ENCODE measurements at regions not wholly inside any gene's neighbourhood (a gene's known extent, or its start where the extent isn't known, plus 50 kb on each side); places are given as distances from the start of the nearest gene placed in this dataset.

GRCh38 chr9:95368377-95369160 lies 51.1 kb upstream of the FANCC start:
- TF ChIP-seq EP300 (IDR thresholded peaks at IDR 0.05) (no peak), CTCF (IDR thresholded peaks at IDR 0.05) (no peak)

Measured in esophagus muscularis mucosa (tissue), 3 donors.